ENCODE measurements at regions not wholly inside any gene's neighbourhood (a gene's known extent, or its start where the extent isn't known, plus 50 kb on each side); places are given as distances from the start of the nearest gene placed in this dataset.

DNA sequence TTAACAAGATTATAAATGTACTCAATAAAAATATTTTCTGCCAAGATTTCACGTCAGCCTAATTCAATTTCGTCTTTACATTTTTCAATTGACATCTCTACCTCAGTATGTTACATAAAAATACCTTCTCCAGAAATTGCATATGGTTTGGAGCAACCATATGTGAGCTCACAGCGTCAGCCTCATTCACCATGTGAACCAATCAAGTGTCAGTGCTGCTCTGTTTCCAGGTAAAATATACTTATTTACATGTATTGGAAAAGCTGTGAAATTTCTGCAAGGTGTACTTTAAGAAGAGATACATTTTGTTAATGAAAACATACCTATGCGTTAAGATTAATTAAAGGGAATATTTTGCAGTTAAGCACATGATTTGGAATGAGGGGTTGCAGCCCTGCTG lies 110.7 kb upstream of the PRSS1 start:
- TF ChIP-seq, protein P1, sequence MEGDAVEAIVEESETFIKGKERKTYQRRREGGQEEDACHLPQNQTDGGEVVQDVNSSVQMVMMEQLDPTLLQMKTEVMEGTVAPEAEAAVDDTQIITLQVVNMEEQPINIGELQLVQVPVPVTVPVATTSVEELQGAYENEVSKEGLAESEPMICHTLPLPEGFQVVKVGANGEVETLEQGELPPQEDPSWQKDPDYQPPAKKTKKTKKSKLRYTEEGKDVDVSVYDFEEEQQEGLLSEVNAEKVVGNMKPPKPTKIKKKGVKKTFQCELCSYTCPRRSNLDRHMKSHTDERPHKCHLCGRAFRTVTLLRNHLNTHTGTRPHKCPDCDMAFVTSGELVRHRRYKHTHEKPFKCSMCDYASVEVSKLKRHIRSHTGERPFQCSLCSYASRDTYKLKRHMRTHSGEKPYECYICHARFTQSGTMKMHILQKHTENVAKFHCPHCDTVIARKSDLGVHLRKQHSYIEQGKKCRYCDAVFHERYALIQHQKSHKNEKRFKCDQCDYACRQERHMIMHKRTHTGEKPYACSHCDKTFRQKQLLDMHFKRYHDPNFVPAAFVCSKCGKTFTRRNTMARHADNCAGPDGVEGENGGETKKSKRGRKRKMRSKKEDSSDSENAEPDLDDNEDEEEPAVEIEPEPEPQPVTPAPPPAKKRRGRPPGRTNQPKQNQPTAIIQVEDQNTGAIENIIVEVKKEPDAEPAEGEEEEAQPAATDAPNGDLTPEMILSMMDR (conservative IDR thresholded peaks at IDR 0.05; ENCODE audit: low read length): no peak
- no peak for TF ChIP-seq EZH2phosphoT487 (IDR thresholded peaks at IDR 0.05; ENCODE audit: borderline replicate concordance)

Measured in Loucy (cell line).